Nephron progenitor cell (in vitro differentiated cells): ENCODE measurements at regions not wholly inside any gene's neighbourhood (a gene's known extent, or its start where the extent isn't known, plus 50 kb on each side); places are given as distances from the start of the nearest gene placed in this dataset.
A peak's percentile ranks its signal among the peaks of the same experiment; 100 is the strongest.

Source experiments
- DNase-seq: peaks from one replicate; pipeline ENCODE4 v3.0.0; 2021
- H3K27ac Mint-ChIP-seq: 2 replicates; pipeline ENCODE4 v1.8.0; 2021; ENCODE audit warnings: mild to moderate bottlenecking, moderate library complexity, mixed read lengths
- H3K27me3 Mint-ChIP-seq: 2 replicates; pipeline ENCODE4 v1.8.0; 2021; ENCODE audit warnings: mild to moderate bottlenecking, low read depth, mixed read lengths; ENCODE audit not compliant: poor library complexity
- H3K36me3 Mint-ChIP-seq: 2 replicates; pipeline ENCODE4 v1.8.0; 2021; ENCODE audit warnings: low read depth, mixed read lengths
- H3K4me1 Mint-ChIP-seq: 2 replicates; pipeline ENCODE4 v1.8.0; 2021; ENCODE audit warnings: mixed read lengths
- H3K4me3 Mint-ChIP-seq: 2 replicates; pipeline ENCODE4 v1.8.0; 2021; ENCODE audit warnings: mild to moderate bottlenecking, moderate library complexity, mixed read lengths
- H3K9me3 Mint-ChIP-seq: 2 replicates; pipeline ENCODE4 v1.8.0; 2021; ENCODE audit warnings: mild to moderate bottlenecking, moderate library complexity, mixed read lengths
- TF ChIP-seq, protein P1 (sequence below): fragments of 200-600 bp; sonication (generic); IDR thresholded peaks from 2 replicates; pipeline ENCODE4 v1.5.0; 2021; ENCODE audit warnings: antibody characterized with exemption

DNA sequence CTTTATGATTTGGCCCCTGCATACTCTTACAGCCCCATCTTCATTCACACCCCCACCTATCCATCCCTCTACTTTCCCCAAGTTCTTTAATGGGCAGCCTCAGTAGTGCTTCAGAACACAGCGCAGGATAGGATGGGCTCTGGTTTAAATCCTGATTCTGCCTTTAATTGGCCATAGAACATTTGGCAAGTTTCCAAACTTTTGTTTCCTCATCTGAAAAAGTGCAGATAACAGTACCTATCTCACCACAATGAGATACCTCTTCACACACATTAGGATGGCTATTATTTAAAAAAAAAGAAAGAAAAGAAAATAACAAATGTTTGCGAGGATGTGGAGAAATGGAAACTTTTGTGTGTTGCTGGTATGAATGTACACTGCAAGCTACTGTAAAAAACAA is 142.5 kb upstream of the VANGL1 start:
- TF ChIP-seq, protein P1, sequence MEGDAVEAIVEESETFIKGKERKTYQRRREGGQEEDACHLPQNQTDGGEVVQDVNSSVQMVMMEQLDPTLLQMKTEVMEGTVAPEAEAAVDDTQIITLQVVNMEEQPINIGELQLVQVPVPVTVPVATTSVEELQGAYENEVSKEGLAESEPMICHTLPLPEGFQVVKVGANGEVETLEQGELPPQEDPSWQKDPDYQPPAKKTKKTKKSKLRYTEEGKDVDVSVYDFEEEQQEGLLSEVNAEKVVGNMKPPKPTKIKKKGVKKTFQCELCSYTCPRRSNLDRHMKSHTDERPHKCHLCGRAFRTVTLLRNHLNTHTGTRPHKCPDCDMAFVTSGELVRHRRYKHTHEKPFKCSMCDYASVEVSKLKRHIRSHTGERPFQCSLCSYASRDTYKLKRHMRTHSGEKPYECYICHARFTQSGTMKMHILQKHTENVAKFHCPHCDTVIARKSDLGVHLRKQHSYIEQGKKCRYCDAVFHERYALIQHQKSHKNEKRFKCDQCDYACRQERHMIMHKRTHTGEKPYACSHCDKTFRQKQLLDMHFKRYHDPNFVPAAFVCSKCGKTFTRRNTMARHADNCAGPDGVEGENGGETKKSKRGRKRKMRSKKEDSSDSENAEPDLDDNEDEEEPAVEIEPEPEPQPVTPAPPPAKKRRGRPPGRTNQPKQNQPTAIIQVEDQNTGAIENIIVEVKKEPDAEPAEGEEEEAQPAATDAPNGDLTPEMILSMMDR, result no peak
- H3K36me3 Mint-ChIP-seq, result peaks cover 4% of the 10 kb centered on the region
- H3K4me3 Mint-ChIP-seq, result no peak overlapping the region
- no peak overlapping the region for H3K27ac Mint-ChIP-seq
- peaks cover 28% of the 10 kb centered on the region for H3K4me1 Mint-ChIP-seq
- peaks cover 3% of the 10 kb centered on the region for H3K27me3 Mint-ChIP-seq
- peaks cover 13% of the 10 kb centered on the region for H3K9me3 Mint-ChIP-seq
- no peak for DNase-seq

DNA sequence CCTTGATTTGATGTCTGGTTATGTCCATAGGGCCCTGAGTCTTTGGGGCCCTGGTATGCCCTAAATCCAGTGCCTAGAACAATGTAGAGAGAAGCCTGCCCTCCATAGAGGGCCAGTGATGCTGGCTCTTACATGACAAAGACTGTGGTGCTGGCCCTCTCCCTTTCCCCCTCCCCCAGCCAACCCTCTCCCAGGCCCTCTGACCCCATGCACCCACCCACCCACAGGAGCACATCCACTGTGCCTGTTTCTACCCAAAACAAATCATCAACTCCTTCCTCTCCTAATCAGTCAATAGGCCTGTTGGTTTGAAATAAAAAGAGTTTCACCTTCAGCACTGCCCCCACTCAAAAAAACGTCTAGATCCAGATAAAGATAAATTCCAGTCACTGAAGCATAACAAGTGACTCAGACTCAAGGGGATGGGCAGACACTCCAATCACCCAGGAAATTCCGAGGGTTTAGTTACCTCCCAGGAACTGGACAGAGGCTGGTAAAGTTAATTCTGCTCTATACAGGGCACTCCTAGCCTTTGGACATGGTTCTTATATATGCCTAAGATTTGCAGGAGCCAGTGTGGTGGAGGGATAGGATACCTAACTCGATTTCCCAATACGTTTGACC is 144.8 kb upstream of the VANGL1 start:
- TF ChIP-seq, protein P1, result no peak
- Mint-ChIP-seq H3K27me3 (peaks cover 5% of the 10 kb centered on the region), H3K9me3 (no peaks in the 10 kb centered on the region), H3K27ac (no peak overlapping the region), H3K4me1 (peaks cover 34% of the 10 kb centered on the region), H3K36me3 (no peaks in the 10 kb centered on the region), H3K4me3 (no peak overlapping the region)
- DNase-seq, result no peak

DNA sequence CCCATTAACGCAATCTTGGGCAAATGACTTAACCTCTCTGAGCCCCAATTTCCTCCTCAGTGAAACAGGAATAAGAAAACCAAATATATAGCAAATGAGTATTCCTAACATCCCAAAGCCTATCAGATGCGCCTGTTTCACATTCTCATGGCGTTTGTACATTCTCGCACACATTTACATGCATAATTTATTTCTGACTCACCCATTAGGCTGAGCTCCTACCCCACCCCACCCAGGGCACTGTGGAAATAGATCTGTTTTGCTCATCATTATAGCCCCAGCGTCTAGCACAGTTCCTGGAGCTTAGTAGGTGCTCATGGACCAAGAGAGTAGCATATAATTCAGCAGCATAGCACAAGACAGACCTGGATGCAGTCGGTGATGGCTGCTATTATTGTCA is 146.1 kb upstream of the VANGL1 start:
- H3K27me3 Mint-ChIP-seq, result peaks cover 5% of the 10 kb centered on the region
- no peaks in the 10 kb centered on the region for H3K36me3 Mint-ChIP-seq
- TF ChIP-seq, protein P1, result no peak
- H3K9me3 Mint-ChIP-seq, result no peaks in the 10 kb centered on the region
- no peak overlapping the region for H3K4me3 Mint-ChIP-seq
- DNase-seq, result no peak
- H3K27ac Mint-ChIP-seq, result no peak overlapping the region
- H3K4me1 Mint-ChIP-seq, result peaks cover 34% of the 10 kb centered on the region

DNA sequence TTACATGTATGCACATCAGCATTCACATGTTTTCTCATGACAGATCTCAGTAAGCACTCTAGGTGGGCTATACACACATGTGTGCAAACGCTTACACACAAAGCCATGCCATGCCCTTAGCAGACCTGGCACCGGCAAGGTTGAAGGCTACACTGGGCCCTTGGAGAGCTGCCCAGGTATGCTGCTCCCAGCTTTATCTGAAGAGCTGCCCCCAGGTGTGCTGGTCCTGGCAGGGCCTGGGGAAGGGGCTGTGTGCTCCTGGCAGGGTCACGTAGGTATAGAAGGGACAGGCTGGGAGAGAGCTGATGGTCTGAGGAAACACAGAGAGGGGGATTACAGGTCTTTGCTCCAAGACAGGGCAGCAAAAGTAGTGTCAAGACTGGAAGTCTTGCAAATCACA is 146.7 kb upstream of the VANGL1 start:
- no peaks in the 10 kb centered on the region for H3K36me3 Mint-ChIP-seq
- H3K27me3 Mint-ChIP-seq, result peaks cover 5% of the 10 kb centered on the region
- H3K4me1 Mint-ChIP-seq, result peaks cover 34% of the 10 kb centered on the region
- H3K9me3 Mint-ChIP-seq, result peaks cover 2% of the 10 kb centered on the region
- H3K4me3 Mint-ChIP-seq, result no peak overlapping the region
- DNase-seq, result no peak
- TF ChIP-seq, protein P1, result no peak
- H3K27ac Mint-ChIP-seq, result peak overlapping the region; percentile 30

DNA sequence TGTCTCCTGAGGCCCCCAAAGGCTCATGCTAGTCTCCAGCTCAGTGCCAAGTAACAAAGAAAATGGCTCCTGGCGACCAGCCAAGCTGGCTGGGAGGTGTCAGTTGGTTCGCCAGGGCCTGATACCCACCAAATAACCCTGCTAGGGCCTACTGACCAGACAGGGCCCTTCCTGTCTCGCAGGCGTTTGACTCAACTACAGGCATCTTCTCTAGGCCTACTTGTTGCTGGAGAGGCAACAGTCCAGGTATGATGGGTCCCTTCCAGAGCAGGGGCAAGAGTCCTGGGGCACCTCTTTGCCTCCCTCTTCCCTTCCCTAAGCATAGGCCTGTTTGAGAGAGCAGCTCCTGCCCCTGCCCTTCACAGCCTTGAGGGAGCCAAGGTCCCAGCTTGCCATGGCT is 147.9 kb upstream of the VANGL1 start:
- no peak for DNase-seq
- H3K9me3 Mint-ChIP-seq, result peaks cover 13% of the 10 kb centered on the region
- peaks cover 5% of the 10 kb centered on the region for H3K27me3 Mint-ChIP-seq

DNA sequence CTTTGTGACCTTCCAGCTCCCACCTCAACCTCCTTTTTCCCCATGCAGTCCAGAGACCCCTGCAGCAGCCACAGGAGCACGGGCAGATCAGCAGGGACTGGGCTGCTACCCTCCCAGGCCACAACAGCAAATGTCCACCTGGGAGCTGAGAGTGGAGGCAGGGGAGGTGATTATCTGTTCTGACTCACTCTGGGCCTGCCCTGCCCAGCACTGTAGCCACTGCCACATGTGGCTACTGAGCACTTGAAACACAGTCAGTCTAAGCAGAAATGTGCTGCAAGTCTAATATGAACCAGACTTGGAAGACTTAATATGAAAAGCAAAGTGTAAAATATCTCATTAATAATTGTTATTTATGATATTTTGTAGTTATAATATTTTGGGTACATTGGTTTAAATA is 148.9 kb upstream of the VANGL1 start:
- peaks cover 5% of the 10 kb centered on the region for H3K27me3 Mint-ChIP-seq
- H3K27ac Mint-ChIP-seq, result peak overlapping the region; percentile 75
- peaks cover 27% of the 10 kb centered on the region for H3K4me1 Mint-ChIP-seq
- TF ChIP-seq, protein P1, result no peak
- H3K9me3 Mint-ChIP-seq, result peaks cover 13% of the 10 kb centered on the region
- no peak for DNase-seq
- H3K4me3 Mint-ChIP-seq, result no peak overlapping the region
- no peaks in the 10 kb centered on the region for H3K36me3 Mint-ChIP-seq

More for the DNA sequence above, 147.9 kb upstream of the VANGL1 start:
- TF ChIP-seq, protein P1, result no peak
- Mint-ChIP-seq H3K27ac (no peak overlapping the region), H3K4me3 (no peak overlapping the region), H3K4me1 (peaks cover 34% of the 10 kb centered on the region), H3K36me3 (no peaks in the 10 kb centered on the region)
